ENCODE measurements at regions not wholly inside any gene's neighbourhood (a gene's known extent, or its start where the extent isn't known, plus 50 kb on each side); places are given as distances from the start of the nearest gene placed in this dataset.

GRCh38 chr12:93178154-93178878 lies 199.4 kb upstream of the NUDT4 start:
- TF ChIP-seq CTCF (IDR thresholded peaks at IDR 0.05; ENCODE audit: poor library complexity, severe bottlenecking), result no peak
- Histone ChIP-seq H3K36me3 (ENCODE audit: low read depth) (no peaks in the 10 kb centered on the region), H3K27me3 (ENCODE audit: insufficient read depth, poor library complexity, severe bottlenecking) (no peaks in the 10 kb centered on the region), H3K4me3 (ENCODE audit: severe bottlenecking) (no peak overlapping the region), H3K4me1 (ENCODE audit: insufficient read depth, poor library complexity, severe bottlenecking) (no peaks in the 10 kb centered on the region), H3K27ac (ENCODE audit: poor library complexity, severe bottlenecking) (no peak overlapping the region), H3K9me3 (ENCODE audit: severe bottlenecking) (no peaks in the 10 kb centered on the region)
- DNase-seq (ENCODE audit: low spot score), result no peak
- no peak for ATAC-seq (ENCODE audit: low read depth)

- ATAC-seq (ENCODE audit: low read depth) (no peak), DNase-seq (ENCODE audit: low spot score) (no peak)
- TF ChIP-seq CTCF (IDR thresholded peaks at IDR 0.05; ENCODE audit: poor library complexity, severe bottlenecking), result no peak
- no peaks in the 10 kb centered on the region for H3K36me3 ChIP-seq (ENCODE audit: low read depth)
- no peak overlapping the region for H3K4me3 ChIP-seq (ENCODE audit: severe bottlenecking)
- H3K9me3 ChIP-seq (ENCODE audit: severe bottlenecking), result no peaks in the 10 kb centered on the region
- no peak overlapping the region for H3K27ac ChIP-seq (ENCODE audit: poor library complexity, severe bottlenecking)
- H3K4me1 ChIP-seq (ENCODE audit: insufficient read depth, poor library complexity, severe bottlenecking), result no peaks in the 10 kb centered on the region
- no peaks in the 10 kb centered on the region for H3K27me3 ChIP-seq (ENCODE audit: insufficient read depth, poor library complexity, severe bottlenecking)
These were observed 197.9 kb upstream of the NUDT4 start for GRCh38 chr12:93179792-93180191.

- DNase-seq (ENCODE audit: low spot score) (no peak), ATAC-seq (ENCODE audit: low read depth) (no peak)
- Histone ChIP-seq H3K9me3 (ENCODE audit: severe bottlenecking) (no peaks in the 10 kb centered on the region), H3K27me3 (ENCODE audit: insufficient read depth, poor library complexity, severe bottlenecking) (no peaks in the 10 kb centered on the region), H3K27ac (ENCODE audit: poor library complexity, severe bottlenecking) (no peak overlapping the region), H3K4me1 (ENCODE audit: insufficient read depth, poor library complexity, severe bottlenecking) (no peaks in the 10 kb centered on the region), H3K4me3 (ENCODE audit: severe bottlenecking) (no peak overlapping the region), H3K36me3 (ENCODE audit: low read depth) (no peaks in the 10 kb centered on the region)
- TF ChIP-seq CTCF (IDR thresholded peaks at IDR 0.05; ENCODE audit: poor library complexity, severe bottlenecking), result no peak
These were observed 197.2 kb upstream of the NUDT4 start for GRCh38 chr12:93180566-93180965.

GRCh38 chr12:93181409-93181965 lies 196.2 kb upstream of the NUDT4 start:
- Histone ChIP-seq H3K4me1 (ENCODE audit: insufficient read depth, poor library complexity, severe bottlenecking) (no peaks in the 10 kb centered on the region), H3K36me3 (ENCODE audit: low read depth) (no peaks in the 10 kb centered on the region), H3K27me3 (ENCODE audit: insufficient read depth, poor library complexity, severe bottlenecking) (no peaks in the 10 kb centered on the region), H3K4me3 (ENCODE audit: severe bottlenecking) (no peak overlapping the region), H3K9me3 (ENCODE audit: severe bottlenecking) (no peaks in the 10 kb centered on the region), H3K27ac (ENCODE audit: poor library complexity, severe bottlenecking) (no peak overlapping the region)
- no peak for DNase-seq (ENCODE audit: low spot score)
- no peak for TF ChIP-seq CTCF (IDR thresholded peaks at IDR 0.05; ENCODE audit: poor library complexity, severe bottlenecking)
- ATAC-seq (ENCODE audit: low read depth), result no peak
